ENCODE measurements at regions not wholly inside any gene's neighbourhood (a gene's known extent, or its start where the extent isn't known, plus 50 kb on each side); places are given as distances from the start of the nearest gene placed in this dataset.

GRCh38 chr11:134640971-134641968 is 229.2 kb upstream of the B3GAT1 start:
- intact Hi-C loops (cut with micrococcal nuclease) = no loop called here
- peaks cover 24% of the 10 kb centered on the region for H3K9me3 Mint-ChIP-seq (ENCODE audit: unreplicated experiment)
- no peaks in the 10 kb centered on the region for H3K36me3 Mint-ChIP-seq (ENCODE audit: insufficient read depth, unreplicated experiment)
- H3K4me1 Mint-ChIP-seq (ENCODE audit: insufficient read depth, unreplicated experiment) = no peaks in the 10 kb centered on the region
- BruUV-seq (replicated peaks) = no TSS peak
- DNase-seq (ENCODE audit: unreplicated experiment) = peak; percentile 81
- H3K27ac Mint-ChIP-seq (ENCODE audit: low read depth, unreplicated experiment) = no peak overlapping the region
- TF ChIP-seq CTCF (IDR thresholded peaks at IDR 0.05; ENCODE audit: unreplicated experiment) = no peak
- H3K4me3 Mint-ChIP-seq (ENCODE audit: unreplicated experiment) = no peak overlapping the region
- CTCF ChIA-PET = interaction anchor here (0.6 to 1.0 kb wide), 2 partner anchors 9 to 75 kb away, joined by 3 read pairs; no protein-coding TSS in a partner anchor
- POLR2A ChIA-PET = no interaction called here
- H3K27me3 Mint-ChIP-seq (ENCODE audit: insufficient read depth, unreplicated experiment) = peaks cover 2% of the 10 kb centered on the region

GRCh38 chr11:134640536-134640935 is 228.5 kb upstream of the B3GAT1 start:
- Mint-ChIP-seq H3K27ac (ENCODE audit: low read depth, unreplicated experiment) (no peak overlapping the region), H3K36me3 (ENCODE audit: insufficient read depth, unreplicated experiment) (no peaks in the 10 kb centered on the region), H3K4me1 (ENCODE audit: insufficient read depth, unreplicated experiment) (no peaks in the 10 kb centered on the region), H3K4me3 (ENCODE audit: unreplicated experiment) (no peak overlapping the region), H3K9me3 (ENCODE audit: unreplicated experiment) (peaks cover 32% of the 10 kb centered on the region), H3K27me3 (ENCODE audit: insufficient read depth, unreplicated experiment) (peaks cover 10% of the 10 kb centered on the region)
- intact Hi-C loops (cut with micrococcal nuclease) = no loop called here
- POLR2A ChIA-PET = no interaction called here
- TF ChIP-seq CTCF (IDR thresholded peaks at IDR 0.05; ENCODE audit: unreplicated experiment) = no peak
- DNase-seq (ENCODE audit: unreplicated experiment) = no peak
- BruUV-seq (replicated peaks) = no TSS peak
- CTCF ChIA-PET = interaction anchor here (1.0 kb wide), 1 partner anchor 75 kb away, joined by 3 read pairs; no protein-coding TSS in a partner anchor

GRCh38 chr11:134639586-134640330 is 227.7 kb upstream of the B3GAT1 start:
- intact Hi-C loops (cut with micrococcal nuclease) = no loop called here
- peaks cover 11% of the 10 kb centered on the region for H3K27me3 Mint-ChIP-seq (ENCODE audit: insufficient read depth, unreplicated experiment)
- no peaks in the 10 kb centered on the region for H3K36me3 Mint-ChIP-seq (ENCODE audit: insufficient read depth, unreplicated experiment)
- TF ChIP-seq CTCF (IDR thresholded peaks at IDR 0.05; ENCODE audit: unreplicated experiment) = no peak
- no peak overlapping the region for H3K27ac Mint-ChIP-seq (ENCODE audit: low read depth, unreplicated experiment)
- DNase-seq (ENCODE audit: unreplicated experiment) = peak; percentile 80
- peaks cover 32% of the 10 kb centered on the region for H3K9me3 Mint-ChIP-seq (ENCODE audit: unreplicated experiment)
- H3K4me3 Mint-ChIP-seq (ENCODE audit: unreplicated experiment) = peak overlapping the region; percentile 41
- ChIA-PET CTCF (interaction anchor here (0.7 kb wide), 1 partner anchor 41 kb away, joined by 4 read pairs; no protein-coding TSS in a partner anchor), POLR2A (no interaction called here)
- H3K4me1 Mint-ChIP-seq (ENCODE audit: insufficient read depth, unreplicated experiment) = no peaks in the 10 kb centered on the region
- BruUV-seq (replicated peaks) = no TSS peak

All from MCF 10A (cell line).